ENCODE measurements at regions not wholly inside any gene's neighbourhood (a gene's known extent, or its start where the extent isn't known, plus 50 kb on each side); places are given as distances from the start of the nearest gene placed in this dataset.

- Histone ChIP-seq H3K4me3 (no peak overlapping the region), H3K27ac (replicated peaks) (no peak overlapping the region), H3K9me3 (replicated peaks) (no peaks in the 10 kb centered on the region), H3K4me1 (no peaks in the 10 kb centered on the region), H3K36me3 (no peaks in the 10 kb centered on the region), H3K27me3 (ENCODE audit: low read depth) (no peaks in the 10 kb centered on the region)
- DNase-seq = no peak
- intact Hi-C loops (cut with micrococcal nuclease) = no loop called here
- no peak for TF ChIP-seq CTCF (IDR thresholded peaks at IDR 0.05; ENCODE audit: borderline replicate concordance)
Observed at GRCh38 chr1:190663962-190664361, 186.3 kb upstream of the BRINP3 start.

- no peak for TF ChIP-seq CTCF (IDR thresholded peaks at IDR 0.05; ENCODE audit: borderline replicate concordance)
- H3K4me1 ChIP-seq = no peaks in the 10 kb centered on the region
- no peaks in the 10 kb centered on the region for H3K27me3 ChIP-seq (ENCODE audit: low read depth)
- no peak overlapping the region for H3K27ac ChIP-seq (replicated peaks)
- H3K4me3 ChIP-seq = no peak overlapping the region
- no peaks in the 10 kb centered on the region for H3K9me3 ChIP-seq (replicated peaks)
- DNase-seq = no peak
- intact Hi-C loops (cut with micrococcal nuclease) = no loop called here
- no peaks in the 10 kb centered on the region for H3K36me3 ChIP-seq
Observed at GRCh38 chr1:190665045-190665444, 187.4 kb upstream of the BRINP3 start.

- DNase-seq = no peak
- H3K4me1 ChIP-seq = no peaks in the 10 kb centered on the region
- H3K36me3 ChIP-seq = no peaks in the 10 kb centered on the region
- no peak for TF ChIP-seq CTCF (IDR thresholded peaks at IDR 0.05; ENCODE audit: borderline replicate concordance)
- intact Hi-C loops (cut with micrococcal nuclease) = no loop called here
- no peaks in the 10 kb centered on the region for H3K27me3 ChIP-seq (ENCODE audit: low read depth)
- H3K9me3 ChIP-seq (replicated peaks) = no peaks in the 10 kb centered on the region
- H3K4me3 ChIP-seq = no peak overlapping the region
- no peak overlapping the region for H3K27ac ChIP-seq (replicated peaks)
Observed at GRCh38 chr1:190667914-190668313, 190.2 kb upstream of the BRINP3 start.

- Histone ChIP-seq H3K36me3 (no peaks in the 10 kb centered on the region), H3K4me3 (no peak overlapping the region), H3K4me1 (no peaks in the 10 kb centered on the region), H3K27me3 (ENCODE audit: low read depth) (no peaks in the 10 kb centered on the region), H3K27ac (replicated peaks) (no peak overlapping the region), H3K9me3 (replicated peaks) (peaks cover 22% of the 10 kb centered on the region)
- intact Hi-C loops (cut with micrococcal nuclease) = no loop called here
- TF ChIP-seq CTCF (IDR thresholded peaks at IDR 0.05; ENCODE audit: borderline replicate concordance) = no peak
- DNase-seq = no peak
Observed at GRCh38 chr1:190679044-190679443, 201.4 kb upstream of the BRINP3 start.

GRCh38 chr1:190679454-190679853 is 201.8 kb upstream of the BRINP3 start:
- intact Hi-C loops (cut with micrococcal nuclease) = no loop called here
- Histone ChIP-seq H3K27me3 (ENCODE audit: low read depth) (no peaks in the 10 kb centered on the region), H3K4me3 (no peak overlapping the region), H3K27ac (replicated peaks) (no peak overlapping the region), H3K36me3 (no peaks in the 10 kb centered on the region), H3K4me1 (no peaks in the 10 kb centered on the region), H3K9me3 (replicated peaks) (peaks cover 18% of the 10 kb centered on the region)
- no peak for DNase-seq
- TF ChIP-seq CTCF (IDR thresholded peaks at IDR 0.05; ENCODE audit: borderline replicate concordance) = no peak

- no peak for DNase-seq
- Histone ChIP-seq H3K36me3 (no peaks in the 10 kb centered on the region), H3K4me1 (no peaks in the 10 kb centered on the region), H3K9me3 (replicated peaks) (peaks cover 13% of the 10 kb centered on the region), H3K27me3 (ENCODE audit: low read depth) (no peaks in the 10 kb centered on the region), H3K4me3 (no peak overlapping the region), H3K27ac (replicated peaks) (no peak overlapping the region)
- no peak for TF ChIP-seq CTCF (IDR thresholded peaks at IDR 0.05; ENCODE audit: borderline replicate concordance)
- intact Hi-C loops (cut with micrococcal nuclease) = no loop called here
Observed at GRCh38 chr1:190679983-190680382, 202.3 kb upstream of the BRINP3 start.

All from left ventricle myocardium inferior (tissue), 1 donor.